GM12892 (cell line): ENCODE measurements at regions not wholly inside any gene's neighbourhood (a gene's known extent, or its start where the extent isn't known, plus 50 kb on each side); places are given as distances from the start of the nearest gene placed in this dataset.
"Not testable (repeated sequence)": the region's sequence is repeated elsewhere in the genome, so short reads cannot be mapped to it uniquely, and the experiment has no call there.

Source experiments
- DNase-seq: peaks from one replicate; pipeline ENCODE4 v3.0.0; 2011; ENCODE audit not compliant: insufficient read length
- FAIRE-seq: peaks from 2 replicates; lab custom pipeline; 2011; peaks lifted over from hg19 to GRCh38; lab: Jason Lieb, UNC
- POLR2A ChIP-seq: IDR thresholded peaks from 2 replicates; pipeline ENCODE4 v1.6.1; 2011; ENCODE audit warnings: low read depth, low read length, control low read depth
- POLR2AphosphoS5 ChIP-seq: IDR thresholded peaks from 2 replicates; pipeline ENCODE4 v1.6.1; 2011; ENCODE audit warnings: low read depth, low read length, control low read depth
- TAF1 ChIP-seq: IDR thresholded peaks from 2 replicates; pipeline ENCODE4 v1.6.1; 2011; ENCODE audit warnings: low read depth, mild to moderate bottlenecking, control low read depth, low read length, borderline replicate concordance

DNA sequence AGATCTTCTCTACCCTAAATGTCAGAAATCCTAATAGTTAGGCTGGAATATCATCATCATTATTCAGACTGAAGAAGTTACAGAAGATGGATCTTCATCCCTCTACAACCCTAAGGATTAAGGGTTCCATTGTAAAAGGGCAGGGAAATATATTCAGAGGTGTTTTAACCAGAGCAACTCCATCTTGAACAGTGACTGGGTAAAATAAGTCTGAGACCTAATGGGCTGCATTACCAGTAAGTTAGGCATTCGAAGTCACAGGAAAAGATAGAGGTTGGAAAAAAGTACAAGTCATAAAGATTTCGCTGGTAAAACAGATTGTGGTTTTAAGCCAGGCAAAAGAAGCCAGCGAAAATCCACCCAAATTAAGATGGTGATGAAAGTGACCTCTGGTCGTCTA lies 968.7 kb downstream of the CNTNAP5 start:
- FAIRE-seq (no peak), DNase-seq (no peak)
- no peak for TF ChIP-seq POLR2AphosphoS5
- no peak for TF ChIP-seq POLR2A
- TF ChIP-seq TAF1: no peak

- FAIRE-seq: no peak
- DNase-seq: no peak
- no peak for TF ChIP-seq POLR2AphosphoS5
- no peak for TF ChIP-seq TAF1
- TF ChIP-seq POLR2A: no peak
Observed at GRCh38 chr2:124995185-124995912, 970.3 kb downstream of the CNTNAP5 start.

- FAIRE-seq: no peak
Observed at GRCh38 chr2:124996406-124996805, 971.3 kb downstream of the CNTNAP5 start.

DNA sequence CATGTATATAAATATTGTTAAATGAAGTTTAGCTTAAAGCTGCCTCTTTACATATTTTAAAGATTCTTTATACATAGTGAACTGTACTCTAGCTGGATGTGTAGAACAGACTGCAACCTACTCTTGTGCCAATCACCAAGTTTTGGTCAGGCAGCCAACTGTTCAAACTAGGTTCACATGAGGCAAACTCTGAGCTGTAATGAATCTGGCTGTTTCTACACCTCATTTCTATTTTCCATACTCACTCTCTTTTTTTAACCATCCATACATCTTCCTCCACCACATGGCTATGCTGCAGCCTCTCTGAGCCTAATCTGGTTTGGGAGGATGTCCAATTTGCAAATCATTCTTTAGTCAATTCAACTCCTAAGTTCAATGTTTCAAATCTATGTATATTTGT lies 974.8 kb downstream of the CNTNAP5 start:
- TF ChIP-seq POLR2A (no peak), POLR2AphosphoS5 (no peak), TAF1 (no peak)
- DNase-seq: no peak
- FAIRE-seq: no peak

More at GRCh38 chr2:124996406-124996805, 971.3 kb downstream of the CNTNAP5 start:
- TF ChIP-seq TAF1 (no peak), POLR2AphosphoS5 (no peak), POLR2A (no peak)
- no peak for DNase-seq

- DNase-seq: no peak
- TF ChIP-seq POLR2A (no peak), TAF1 (no peak), POLR2AphosphoS5 (no peak)
- FAIRE-seq: no peak
Observed at GRCh38 chr2:125004106-125004800, 979.2 kb downstream of the CNTNAP5 start.

DNA sequence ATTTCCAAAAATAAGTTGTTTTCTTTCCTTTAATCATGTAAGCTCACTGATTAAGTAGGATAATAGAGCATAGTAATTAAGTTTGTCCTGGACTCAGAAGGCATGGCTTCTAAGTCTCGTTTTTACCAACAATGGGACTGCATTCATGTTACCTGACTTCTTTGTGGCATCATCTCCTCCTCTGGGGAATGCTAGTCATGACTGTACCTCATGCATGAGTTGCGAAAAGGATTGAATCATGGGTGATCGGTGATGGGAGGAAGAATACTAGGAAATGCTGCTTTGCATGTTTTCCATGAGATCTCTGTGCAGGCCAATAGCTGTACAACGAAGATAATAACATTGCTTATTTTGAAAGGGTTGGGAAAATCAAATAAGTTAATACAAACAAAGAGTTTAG lies 981.6 kb downstream of the CNTNAP5 start:
- FAIRE-seq: no peak
- TF ChIP-seq POLR2A (no peak), TAF1 (no peak), POLR2AphosphoS5 (no peak)
- no peak for DNase-seq

- not testable (repeated sequence) for DNase-seq, FAIRE-seq
Observed at GRCh38 chr2:125028721-125029120, 1003.6 kb downstream of the CNTNAP5 start.

- no peak for TF ChIP-seq TAF1
- TF ChIP-seq POLR2A: no peak
- no peak for TF ChIP-seq POLR2AphosphoS5
- no peak for DNase-seq
- no peak for FAIRE-seq
Observed at GRCh38 chr2:125033871-125034270, 1008.8 kb downstream of the CNTNAP5 start.

DNA sequence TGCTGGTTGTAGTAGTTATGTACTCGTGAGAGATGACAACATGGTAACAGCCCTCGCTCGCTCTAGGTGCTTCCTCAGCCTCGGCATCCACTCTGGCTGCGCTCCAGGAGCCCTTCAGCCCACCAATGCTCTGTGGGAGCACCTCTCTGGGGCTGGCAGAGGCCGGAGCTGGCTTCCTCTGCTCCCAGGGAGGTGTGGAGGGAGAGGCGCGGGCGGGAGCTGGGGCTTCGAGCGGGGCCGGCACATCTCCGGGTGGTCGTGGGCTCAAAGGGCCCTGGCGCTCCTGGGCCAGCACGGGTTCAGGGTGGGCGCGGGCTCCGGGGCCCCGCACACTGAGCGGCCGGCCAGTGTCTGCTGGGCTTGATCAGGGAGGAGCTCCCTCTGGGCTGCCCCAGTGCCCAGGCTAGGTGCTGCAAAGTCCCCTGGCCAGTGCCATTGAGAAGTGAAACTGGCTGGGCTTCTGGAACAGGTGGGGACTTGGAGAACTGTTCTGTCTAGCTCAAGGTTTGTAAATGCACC lies 1012.1 kb downstream of the CNTNAP5 start:
- FAIRE-seq (no peak), DNase-seq (no peak)
- no peak for TF ChIP-seq TAF1
- TF ChIP-seq POLR2A: no peak
- TF ChIP-seq POLR2AphosphoS5: no peak

DNA sequence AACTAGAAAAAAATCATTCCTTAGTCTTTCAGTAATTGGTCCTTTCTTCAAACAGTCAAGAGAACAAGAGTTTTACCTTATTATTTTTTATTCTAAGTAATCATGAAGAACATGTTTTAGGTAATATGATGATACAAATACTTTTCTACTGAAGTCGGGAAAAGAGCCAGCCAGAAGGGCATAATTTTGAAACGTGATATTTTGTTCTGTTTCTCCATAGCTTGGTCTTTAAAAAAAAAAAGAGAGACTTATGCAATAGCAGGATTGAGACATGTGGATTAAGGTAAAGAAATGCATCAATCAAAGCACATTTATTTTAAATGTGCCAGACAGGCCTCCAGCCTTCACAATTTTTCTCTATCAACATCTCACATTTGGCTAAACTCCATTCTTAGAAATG lies 1016.8 kb downstream of the CNTNAP5 start:
- no peak for TF ChIP-seq POLR2A
- TF ChIP-seq TAF1: no peak
- no peak for TF ChIP-seq POLR2AphosphoS5
- DNase-seq: no peak
- FAIRE-seq: no peak

DNA sequence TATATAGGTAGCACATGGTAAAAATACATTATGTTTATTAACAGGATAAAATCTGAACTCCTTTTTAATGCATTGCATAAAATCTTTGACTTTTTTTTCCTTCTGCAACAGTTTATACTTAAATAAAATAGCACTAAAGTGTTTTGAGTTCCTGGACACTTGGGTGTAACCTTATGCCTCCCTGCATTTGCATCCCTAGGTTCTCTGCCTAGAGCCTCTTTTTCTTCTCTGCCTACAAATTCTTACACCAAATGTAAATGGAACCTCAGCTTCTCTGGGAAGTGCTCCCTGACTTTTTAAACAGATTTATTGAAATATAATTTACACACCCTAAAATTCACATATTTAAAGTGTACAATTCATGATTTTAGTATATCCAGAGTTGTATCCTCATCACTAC lies 1017.6 kb downstream of the CNTNAP5 start:
- no peak for FAIRE-seq
- no peak for DNase-seq
- TF ChIP-seq TAF1 (no peak), POLR2A (no peak), POLR2AphosphoS5 (no peak)

DNA sequence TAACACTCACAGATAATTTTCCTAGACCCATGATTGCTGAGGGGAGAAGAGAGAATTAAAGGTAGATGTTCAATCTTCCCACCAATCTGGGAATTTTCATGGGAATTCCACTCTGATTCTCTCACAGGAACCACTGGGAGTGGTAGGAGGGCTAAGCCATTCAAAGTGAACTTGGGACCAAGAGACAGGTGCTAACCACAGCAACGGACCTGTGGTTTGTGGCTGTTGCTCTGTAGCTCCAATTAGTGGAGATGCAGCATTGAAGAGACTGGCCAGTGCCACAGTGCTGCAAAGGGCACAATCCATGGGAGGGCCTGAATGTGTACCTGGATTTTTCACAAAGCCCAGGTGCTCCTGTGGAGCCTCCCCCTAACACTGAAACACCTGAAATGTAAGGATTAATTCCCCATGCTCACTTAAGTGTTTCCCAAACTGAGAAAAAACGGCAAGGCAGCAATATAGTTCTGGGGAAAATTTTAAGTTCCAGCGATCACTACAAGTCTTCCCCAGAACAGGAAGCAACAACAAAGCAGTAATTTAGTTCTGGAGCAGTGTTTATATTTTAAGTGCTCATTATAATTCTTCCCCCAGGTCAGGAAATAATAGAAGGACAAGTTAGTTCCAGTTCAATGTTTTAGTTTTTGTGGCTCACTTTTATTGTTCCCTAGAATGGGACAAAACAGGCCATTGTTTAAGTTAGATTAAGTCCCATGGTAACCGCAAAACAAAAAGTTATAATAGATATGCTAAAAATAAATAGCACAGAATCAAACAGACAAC lies 1045.8 kb downstream of the CNTNAP5 start:
- TF ChIP-seq POLR2AphosphoS5 (no peak), TAF1 (no peak), POLR2A (no peak)
- no peak for DNase-seq
- FAIRE-seq: no peak
